ENCODE measurements at regions not wholly inside any gene's neighbourhood (a gene's known extent, or its start where the extent isn't known, plus 50 kb on each side); places are given as distances from the start of the nearest gene placed in this dataset.

DNA sequence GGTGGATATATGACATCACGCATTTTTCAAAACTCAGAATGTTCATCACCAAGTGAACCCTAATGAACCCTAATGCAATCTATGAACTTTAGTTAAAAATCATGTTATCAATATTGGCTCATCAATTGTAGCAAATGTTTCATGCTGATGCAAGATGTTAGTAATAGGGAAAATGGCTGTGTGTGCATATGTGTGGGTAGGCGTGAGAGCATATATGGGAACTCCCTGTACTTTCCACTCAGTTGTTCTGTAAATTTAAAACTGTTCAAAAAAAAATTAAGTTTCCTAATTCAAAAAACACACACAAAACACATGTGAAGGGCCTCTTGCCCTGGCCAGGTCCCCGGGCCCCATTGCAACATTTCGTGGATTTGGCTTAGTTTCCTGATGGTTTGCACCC is 89.7 kb upstream of the PROK2 start:
- TF ChIP-seq POLR2AphosphoS5 (IDR thresholded peaks at IDR 0.05; ENCODE audit: insufficient read depth in 1 of 2, low read depth in 1 of 2) (no peak), POLR2A (IDR thresholded peaks at IDR 0.05) (no peak)
- TF ChIP-seq, protein P1, sequence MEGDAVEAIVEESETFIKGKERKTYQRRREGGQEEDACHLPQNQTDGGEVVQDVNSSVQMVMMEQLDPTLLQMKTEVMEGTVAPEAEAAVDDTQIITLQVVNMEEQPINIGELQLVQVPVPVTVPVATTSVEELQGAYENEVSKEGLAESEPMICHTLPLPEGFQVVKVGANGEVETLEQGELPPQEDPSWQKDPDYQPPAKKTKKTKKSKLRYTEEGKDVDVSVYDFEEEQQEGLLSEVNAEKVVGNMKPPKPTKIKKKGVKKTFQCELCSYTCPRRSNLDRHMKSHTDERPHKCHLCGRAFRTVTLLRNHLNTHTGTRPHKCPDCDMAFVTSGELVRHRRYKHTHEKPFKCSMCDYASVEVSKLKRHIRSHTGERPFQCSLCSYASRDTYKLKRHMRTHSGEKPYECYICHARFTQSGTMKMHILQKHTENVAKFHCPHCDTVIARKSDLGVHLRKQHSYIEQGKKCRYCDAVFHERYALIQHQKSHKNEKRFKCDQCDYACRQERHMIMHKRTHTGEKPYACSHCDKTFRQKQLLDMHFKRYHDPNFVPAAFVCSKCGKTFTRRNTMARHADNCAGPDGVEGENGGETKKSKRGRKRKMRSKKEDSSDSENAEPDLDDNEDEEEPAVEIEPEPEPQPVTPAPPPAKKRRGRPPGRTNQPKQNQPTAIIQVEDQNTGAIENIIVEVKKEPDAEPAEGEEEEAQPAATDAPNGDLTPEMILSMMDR (IDR thresholded peaks at IDR 0.05): no peak

Measured in vagina (tissue), 2 donors.